K562 (cell line): ENCODE measurements at regions not wholly inside any gene's neighbourhood (a gene's known extent, or its start where the extent isn't known, plus 50 kb on each side); places are given as distances from the start of the nearest gene placed in this dataset.

Source experiments
- ATAC-seq: fragments of 200-7000 bp; cut with Tn5 transposase; 3 replicates; pipeline ENCODE4 v1.9.1; 2020; ENCODE audit warnings: moderate library complexity
- BruUV-seq: library from RNA; stranded (reverse); fragments of 400-500 nt; replicated peaks from 2 replicates; lab custom pipeline; 2021; lab: Mats Ljungman, UMichigan
- CTCF ChIA-PET: fragments of 300-600 bp; formaldehyde crosslinking; extraction: SDS; loops from one replicate; lab custom pipeline; 2021; ENCODE audit warnings: low intra/inter-chr PET ratio; lab: Yijun Ruan, JAX
- POLR2A ChIA-PET: fragments of 300-600, 350-650 bp; sonication (Branson Sonifier 250); formaldehyde crosslinking; extraction: SDS; loops from one replicate; lab custom pipeline; 2021; ENCODE audit warnings: antibody characterized with exemption, inconsistent platforms; lab: Yijun Ruan, JAX
- DNase-seq, 4 experiments: peaks; one replicate each; pipeline versions ENCODE4 v3.0.0 to v3.0.0-alpha.2; 2011 to 2018; ENCODE audit warnings: low spot score in 3 of 4, mixed read lengths in 3 of 4; ENCODE audit errors: extremely low read depth in 1 of 4
- FAIRE-seq: peaks from 2 replicates; lab custom pipeline; 2011; peaks lifted over from hg19 to GRCh38; lab: Jason Lieb, UNC
- H2AFZ ChIP-seq: 2 replicates; pipeline ENCODE4 v1.6.0; 2011; ENCODE audit warnings: low read depth, low read length, control low read depth, inconsistent platforms
- H3K27ac ChIP-seq: fragments of 200-600 bp; 3 replicates; pipeline ENCODE4 v1.8.0; 2011; ENCODE audit warnings: low read depth, mild to moderate bottlenecking, control low read depth, inconsistent platforms, low read length, moderate library complexity, mixed read lengths; ENCODE audit errors: extremely low read depth
- H3K27me3 ChIP-seq, 2 experiments: fragments of 300-600 bp in 1 of 2; 2 replicates in 1 of 2; 3 replicates in 1 of 2; pipeline versions ENCODE4 v1.6.0 to v1.8.0; 2011; ENCODE audit warnings: inconsistent platforms in 2 of 2, low read length in 2 of 2, mild to moderate bottlenecking in 1 of 2, mixed read lengths in 1 of 2, moderate library complexity in 1 of 2; ENCODE audit not compliant: control insufficient read depth in 2 of 2, insufficient read depth in 2 of 2
- H3K36me3 ChIP-seq: fragments of 300-600 bp; 3 replicates; pipeline ENCODE4 v1.8.0; 2011; ENCODE audit warnings: mild to moderate bottlenecking, low read length, inconsistent platforms; ENCODE audit not compliant: control insufficient read depth, insufficient read depth
- H3K4me1 ChIP-seq, 2 experiments: fragments of 200-600 bp in 1 of 2; replicated peaks in 1 of 2; 2 replicates in 1 of 2; 3 replicates in 1 of 2; pipeline versions ENCODE4 v1.5.1 to v1.8.0; 2011; ENCODE audit warnings: inconsistent platforms in 2 of 2, low read length in 2 of 2, mild to moderate bottlenecking in 1 of 2, mixed read lengths in 1 of 2, moderate library complexity in 1 of 2; ENCODE audit not compliant: control insufficient read depth in 2 of 2, insufficient read depth in 2 of 2
- H3K4me2 ChIP-seq: 2 replicates; pipeline ENCODE4 v1.6.1; 2011; ENCODE audit warnings: low read length, control low read depth, inconsistent platforms, mixed read lengths; ENCODE audit not compliant: insufficient read depth
- H3K4me3 ChIP-seq: fragments of 200-600 bp; sonication (generic), shearing (Covaris generic); 2 replicates; pipeline ENCODE4 v1.5.1; 2016; ENCODE audit warnings: control low read depth, inconsistent platforms
- H3K79me2 ChIP-seq: fragments of 200-600 bp; 3 replicates; pipeline ENCODE4 v1.8.0; 2011; ENCODE audit warnings: low read length, inconsistent platforms; ENCODE audit not compliant: control insufficient read depth, insufficient read depth
- H3K9ac ChIP-seq, 2 experiments: 2 replicates each; pipeline versions ENCODE4 v1.6.0 to v1.6.1; 2011; ENCODE audit warnings: low read depth in 2 of 2, low read length in 2 of 2, control low read depth in 1 of 2, inconsistent platforms in 1 of 2, mild to moderate bottlenecking in 1 of 2, mixed read lengths in 1 of 2; ENCODE audit not compliant: insufficient read depth in 1 of 2
- H3K9me1 ChIP-seq: one replicate; pipeline ENCODE4 v1.6.0; 2011; ENCODE audit warnings: inconsistent platforms, mild to moderate bottlenecking, low read length, moderate library complexity; ENCODE audit not compliant: control insufficient read depth, insufficient read depth
- H3K9me3 ChIP-seq: replicated peaks from 2 replicates; pipeline ENCODE4 v1.5.1; 2011; ENCODE audit warnings: low read depth, low read length, inconsistent platforms; ENCODE audit not compliant: control insufficient read depth, insufficient read depth
- H4K20me1 ChIP-seq: replicated peaks from 2 replicates; pipeline ENCODE4 v1.6.1; 2011; ENCODE audit warnings: low read length, inconsistent platforms, mixed read lengths; ENCODE audit not compliant: control insufficient read depth, insufficient read depth
- HDAC2 ChIP-seq: fragments of 450-650 bp; IDR thresholded peaks from 2 replicates; pipeline ENCODE4 v1.6.1; 2016; ENCODE audit warnings: mild to moderate bottlenecking
- TAF7 ChIP-seq: fragments of 450-650 bp; IDR thresholded peaks from 2 replicates; pipeline ENCODE4 v1.6.1; 2016; ENCODE audit warnings: missing genetic modification characterization, missing compliant biosample characterization
- WGBS: fragments of 100-300 bp; shearing (Covaris generic); methylation state at CpG from one replicate; pipeline ENCODE4 v1.1.6; 2016; ENCODE audit warnings: low coverage, mixed read lengths; ENCODE audit not compliant: insufficient coverage; ENCODE audit errors: missing lambda C conversion rate; 5-methylcytosine and 5-hydroxymethylcytosine counted together
- in situ Hi-C: fragments of 300-500 bp; cut with MboI; formaldehyde crosslinking; loops from 4 replicates; pipeline ENCODE4 v1.15.0; 2018; ENCODE audit warnings: inconsistent platforms, mixed read lengths
- intact Hi-C: fragments of 100-400 bp; cut with micrococcal nuclease; formaldehyde crosslinking; loops from 2 replicates; pipeline ENCODE4 v1.14.2; 2022
- TF ChIP-seq, protein P1 (sequence below): fragments of 250-450 bp; sonication (Bioruptor Pico); IDR thresholded peaks from 2 replicates; pipeline ENCODE4 v1.8.0; 2022; ENCODE audit warnings: moderate library complexity, mild to moderate bottlenecking, inconsistent platforms
- TF ChIP-seq, protein P2 (sequence below): fragments of 250-450 bp; sonication (Bioruptor Pico); IDR thresholded peaks from 2 replicates; pipeline ENCODE4 v1.5.0; 2021
- TF ChIP-seq, protein P3 (sequence below): fragments of 450-650 bp; IDR thresholded peaks from 2 replicates; pipeline ENCODE4 v1.6.1; 2016; ENCODE audit warnings: mild to moderate bottlenecking, moderate library complexity
- TF ChIP-seq, protein P4 (sequence below), 2 experiments: fragments of 450-650 bp in 1 of 2; IDR thresholded peaks; 2 replicates each; pipeline ENCODE4 v1.6.1; 2011 to 2017; ENCODE audit warnings: low read depth in 2 of 2, antibody characterized with exemption in 1 of 2, borderline replicate concordance in 1 of 2, low read length in 1 of 2, mild to moderate bottlenecking in 1 of 2, mixed read lengths in 1 of 2; ENCODE audit not compliant: control insufficient read depth in 1 of 2

DNA sequence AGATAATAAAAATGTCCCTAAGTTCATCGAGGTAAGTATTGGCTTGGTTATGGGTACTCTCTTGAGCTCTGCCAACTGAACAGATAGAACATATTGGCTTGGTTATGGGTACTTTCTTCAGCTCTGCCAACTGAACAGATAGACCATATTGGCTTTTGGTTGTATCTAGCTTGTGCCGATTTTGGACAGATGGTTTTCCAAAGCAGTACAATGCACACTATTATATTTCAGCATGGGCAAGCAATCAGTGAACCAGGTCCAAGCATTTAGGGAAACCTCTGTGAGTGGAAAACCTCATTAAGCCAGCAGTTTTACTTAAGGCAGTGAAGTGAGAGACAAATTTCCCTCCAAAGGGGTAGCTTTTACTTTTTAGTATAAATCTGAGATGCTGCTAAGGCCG lies 1440.5 kb upstream of the SPRY2 start:
- 0% methylated on average over 3 of the region's 3 CpGs for WGBS
- TF ChIP-seq, protein P1, sequence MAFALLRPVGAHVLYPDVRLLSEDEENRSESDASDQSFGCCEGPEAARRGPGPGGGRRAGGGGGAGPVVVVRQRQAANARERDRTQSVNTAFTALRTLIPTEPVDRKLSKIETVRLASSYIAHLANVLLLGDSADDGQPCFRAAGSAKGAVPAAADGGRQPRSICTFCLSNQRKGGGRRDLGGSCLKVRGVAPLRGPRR (CRISPR knock-in tag): no peak
- TF ChIP-seq, protein P2, sequence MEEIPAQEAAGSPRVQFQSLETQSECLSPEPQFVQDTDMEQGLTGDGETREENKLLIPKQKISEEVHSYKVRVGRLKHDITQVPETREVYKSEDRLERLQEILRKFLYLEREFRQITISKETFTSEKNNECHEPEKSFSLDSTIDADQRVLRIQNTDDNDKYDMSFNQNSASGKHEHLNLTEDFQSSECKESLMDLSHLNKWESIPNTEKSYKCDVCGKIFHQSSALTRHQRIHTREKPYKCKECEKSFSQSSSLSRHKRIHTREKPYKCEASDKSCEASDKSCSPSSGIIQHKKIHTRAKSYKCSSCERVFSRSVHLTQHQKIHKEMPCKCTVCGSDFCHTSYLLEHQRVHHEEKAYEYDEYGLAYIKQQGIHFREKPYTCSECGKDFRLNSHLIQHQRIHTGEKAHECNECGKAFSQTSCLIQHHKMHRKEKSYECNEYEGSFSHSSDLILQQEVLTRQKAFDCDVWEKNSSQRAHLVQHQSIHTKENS (CRISPR knock-in tag): no peak
- TF ChIP-seq TAF7: no peak
- TF ChIP-seq, protein P3, sequence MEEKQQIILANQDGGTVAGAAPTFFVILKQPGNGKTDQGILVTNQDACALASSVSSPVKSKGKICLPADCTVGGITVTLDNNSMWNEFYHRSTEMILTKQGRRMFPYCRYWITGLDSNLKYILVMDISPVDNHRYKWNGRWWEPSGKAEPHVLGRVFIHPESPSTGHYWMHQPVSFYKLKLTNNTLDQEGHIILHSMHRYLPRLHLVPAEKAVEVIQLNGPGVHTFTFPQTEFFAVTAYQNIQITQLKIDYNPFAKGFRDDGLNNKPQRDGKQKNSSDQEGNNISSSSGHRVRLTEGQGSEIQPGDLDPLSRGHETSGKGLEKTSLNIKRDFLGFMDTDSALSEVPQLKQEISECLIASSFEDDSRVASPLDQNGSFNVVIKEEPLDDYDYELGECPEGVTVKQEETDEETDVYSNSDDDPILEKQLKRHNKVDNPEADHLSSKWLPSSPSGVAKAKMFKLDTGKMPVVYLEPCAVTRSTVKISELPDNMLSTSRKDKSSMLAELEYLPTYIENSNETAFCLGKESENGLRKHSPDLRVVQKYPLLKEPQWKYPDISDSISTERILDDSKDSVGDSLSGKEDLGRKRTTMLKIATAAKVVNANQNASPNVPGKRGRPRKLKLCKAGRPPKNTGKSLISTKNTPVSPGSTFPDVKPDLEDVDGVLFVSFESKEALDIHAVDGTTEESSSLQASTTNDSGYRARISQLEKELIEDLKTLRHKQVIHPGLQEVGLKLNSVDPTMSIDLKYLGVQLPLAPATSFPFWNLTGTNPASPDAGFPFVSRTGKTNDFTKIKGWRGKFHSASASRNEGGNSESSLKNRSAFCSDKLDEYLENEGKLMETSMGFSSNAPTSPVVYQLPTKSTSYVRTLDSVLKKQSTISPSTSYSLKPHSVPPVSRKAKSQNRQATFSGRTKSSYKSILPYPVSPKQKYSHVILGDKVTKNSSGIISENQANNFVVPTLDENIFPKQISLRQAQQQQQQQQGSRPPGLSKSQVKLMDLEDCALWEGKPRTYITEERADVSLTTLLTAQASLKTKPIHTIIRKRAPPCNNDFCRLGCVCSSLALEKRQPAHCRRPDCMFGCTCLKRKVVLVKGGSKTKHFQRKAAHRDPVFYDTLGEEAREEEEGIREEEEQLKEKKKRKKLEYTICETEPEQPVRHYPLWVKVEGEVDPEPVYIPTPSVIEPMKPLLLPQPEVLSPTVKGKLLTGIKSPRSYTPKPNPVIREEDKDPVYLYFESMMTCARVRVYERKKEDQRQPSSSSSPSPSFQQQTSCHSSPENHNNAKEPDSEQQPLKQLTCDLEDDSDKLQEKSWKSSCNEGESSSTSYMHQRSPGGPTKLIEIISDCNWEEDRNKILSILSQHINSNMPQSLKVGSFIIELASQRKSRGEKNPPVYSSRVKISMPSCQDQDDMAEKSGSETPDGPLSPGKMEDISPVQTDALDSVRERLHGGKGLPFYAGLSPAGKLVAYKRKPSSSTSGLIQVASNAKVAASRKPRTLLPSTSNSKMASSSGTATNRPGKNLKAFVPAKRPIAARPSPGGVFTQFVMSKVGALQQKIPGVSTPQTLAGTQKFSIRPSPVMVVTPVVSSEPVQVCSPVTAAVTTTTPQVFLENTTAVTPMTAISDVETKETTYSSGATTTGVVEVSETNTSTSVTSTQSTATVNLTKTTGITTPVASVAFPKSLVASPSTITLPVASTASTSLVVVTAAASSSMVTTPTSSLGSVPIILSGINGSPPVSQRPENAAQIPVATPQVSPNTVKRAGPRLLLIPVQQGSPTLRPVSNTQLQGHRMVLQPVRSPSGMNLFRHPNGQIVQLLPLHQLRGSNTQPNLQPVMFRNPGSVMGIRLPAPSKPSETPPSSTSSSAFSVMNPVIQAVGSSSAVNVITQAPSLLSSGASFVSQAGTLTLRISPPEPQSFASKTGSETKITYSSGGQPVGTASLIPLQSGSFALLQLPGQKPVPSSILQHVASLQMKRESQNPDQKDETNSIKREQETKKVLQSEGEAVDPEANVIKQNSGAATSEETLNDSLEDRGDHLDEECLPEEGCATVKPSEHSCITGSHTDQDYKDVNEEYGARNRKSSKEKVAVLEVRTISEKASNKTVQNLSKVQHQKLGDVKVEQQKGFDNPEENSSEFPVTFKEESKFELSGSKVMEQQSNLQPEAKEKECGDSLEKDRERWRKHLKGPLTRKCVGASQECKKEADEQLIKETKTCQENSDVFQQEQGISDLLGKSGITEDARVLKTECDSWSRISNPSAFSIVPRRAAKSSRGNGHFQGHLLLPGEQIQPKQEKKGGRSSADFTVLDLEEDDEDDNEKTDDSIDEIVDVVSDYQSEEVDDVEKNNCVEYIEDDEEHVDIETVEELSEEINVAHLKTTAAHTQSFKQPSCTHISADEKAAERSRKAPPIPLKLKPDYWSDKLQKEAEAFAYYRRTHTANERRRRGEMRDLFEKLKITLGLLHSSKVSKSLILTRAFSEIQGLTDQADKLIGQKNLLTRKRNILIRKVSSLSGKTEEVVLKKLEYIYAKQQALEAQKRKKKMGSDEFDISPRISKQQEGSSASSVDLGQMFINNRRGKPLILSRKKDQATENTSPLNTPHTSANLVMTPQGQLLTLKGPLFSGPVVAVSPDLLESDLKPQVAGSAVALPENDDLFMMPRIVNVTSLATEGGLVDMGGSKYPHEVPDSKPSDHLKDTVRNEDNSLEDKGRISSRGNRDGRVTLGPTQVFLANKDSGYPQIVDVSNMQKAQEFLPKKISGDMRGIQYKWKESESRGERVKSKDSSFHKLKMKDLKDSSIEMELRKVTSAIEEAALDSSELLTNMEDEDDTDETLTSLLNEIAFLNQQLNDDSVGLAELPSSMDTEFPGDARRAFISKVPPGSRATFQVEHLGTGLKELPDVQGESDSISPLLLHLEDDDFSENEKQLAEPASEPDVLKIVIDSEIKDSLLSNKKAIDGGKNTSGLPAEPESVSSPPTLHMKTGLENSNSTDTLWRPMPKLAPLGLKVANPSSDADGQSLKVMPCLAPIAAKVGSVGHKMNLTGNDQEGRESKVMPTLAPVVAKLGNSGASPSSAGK: no peak
- TF ChIP-seq HDAC2: no peak
- TF ChIP-seq, protein P4, sequence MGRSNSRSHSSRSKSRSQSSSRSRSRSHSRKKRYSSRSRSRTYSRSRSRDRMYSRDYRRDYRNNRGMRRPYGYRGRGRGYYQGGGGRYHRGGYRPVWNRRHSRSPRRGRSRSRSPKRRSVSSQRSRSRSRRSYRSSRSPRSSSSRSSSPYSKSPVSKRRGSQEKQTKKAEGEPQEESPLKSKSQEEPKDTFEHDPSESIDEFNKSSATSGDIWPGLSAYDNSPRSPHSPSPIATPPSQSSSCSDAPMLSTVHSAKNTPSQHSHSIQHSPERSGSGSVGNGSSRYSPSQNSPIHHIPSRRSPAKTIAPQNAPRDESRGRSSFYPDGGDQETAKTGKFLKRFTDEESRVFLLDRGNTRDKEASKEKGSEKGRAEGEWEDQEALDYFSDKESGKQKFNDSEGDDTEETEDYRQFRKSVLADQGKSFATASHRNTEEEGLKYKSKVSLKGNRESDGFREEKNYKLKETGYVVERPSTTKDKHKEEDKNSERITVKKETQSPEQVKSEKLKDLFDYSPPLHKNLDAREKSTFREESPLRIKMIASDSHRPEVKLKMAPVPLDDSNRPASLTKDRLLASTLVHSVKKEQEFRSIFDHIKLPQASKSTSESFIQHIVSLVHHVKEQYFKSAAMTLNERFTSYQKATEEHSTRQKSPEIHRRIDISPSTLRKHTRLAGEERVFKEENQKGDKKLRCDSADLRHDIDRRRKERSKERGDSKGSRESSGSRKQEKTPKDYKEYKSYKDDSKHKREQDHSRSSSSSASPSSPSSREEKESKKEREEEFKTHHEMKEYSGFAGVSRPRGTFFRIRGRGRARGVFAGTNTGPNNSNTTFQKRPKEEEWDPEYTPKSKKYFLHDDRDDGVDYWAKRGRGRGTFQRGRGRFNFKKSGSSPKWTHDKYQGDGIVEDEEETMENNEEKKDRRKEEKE (IDR thresholded peaks at IDR 0.05; ENCODE audit: borderline replicate concordance in 1 of 2, control insufficient read depth in 1 of 2, low read depth in 2 of 2, low read length in 1 of 2): no peak

More for the DNA sequence above, 1440.5 kb upstream of the SPRY2 start:
- H3K27me3 ChIP-seq: no peaks in the 10 kb centered on the region
- no peak overlapping the region for H3K4me2 ChIP-seq
- ATAC-seq: no peak
- H3K4me3 ChIP-seq: no peak overlapping the region
- no peaks in the 10 kb centered on the region for H3K9me1 ChIP-seq
- H3K79me2 ChIP-seq: no peaks in the 10 kb centered on the region
- no peaks in the 10 kb centered on the region for H3K4me1 ChIP-seq
- no peak overlapping the region for H3K27ac ChIP-seq
- H4K20me1 ChIP-seq: no peaks in the 10 kb centered on the region
- no peak for DNase-seq
- H3K9ac ChIP-seq: no peak overlapping the region
- FAIRE-seq: no peak
- no TSS peak for BruUV-seq
- H3K36me3 ChIP-seq: no peaks in the 10 kb centered on the region
- H3K9me3 ChIP-seq: no peaks in the 10 kb centered on the region
- ChIA-PET POLR2A (no interaction called here), CTCF (no interaction called here)
- H2AFZ ChIP-seq: no peak overlapping the region
- in situ Hi-C loops: no loop called here
- intact Hi-C loops: no loop called here
